DMS79 treated with DMSO at 0.1 percent for 48 hours (cell line): ENCODE measurements at regions not wholly inside any gene's neighbourhood (a gene's known extent, or its start where the extent isn't known, plus 50 kb on each side); places are given as distances from the start of the nearest gene placed in this dataset.
"Not testable (repeated sequence)": the region's sequence is repeated elsewhere in the genome, so short reads cannot be mapped to it uniquely, and the experiment has no call there.

Experiments used
- DNase-seq: peaks from one replicate; lab custom pipeline; 2025; lab: John Stamatoyannopoulos, UW

GRCh38 chr5:177941386-177941785, 54.7 kb downstream of the PROP1 start:
- DNase-seq: not testable (repeated sequence)

- DNase-seq: not testable (repeated sequence)
These were observed 56.5 kb downstream of the PROP1 start for GRCh38 chr5:177939246-177940171.

DNA sequence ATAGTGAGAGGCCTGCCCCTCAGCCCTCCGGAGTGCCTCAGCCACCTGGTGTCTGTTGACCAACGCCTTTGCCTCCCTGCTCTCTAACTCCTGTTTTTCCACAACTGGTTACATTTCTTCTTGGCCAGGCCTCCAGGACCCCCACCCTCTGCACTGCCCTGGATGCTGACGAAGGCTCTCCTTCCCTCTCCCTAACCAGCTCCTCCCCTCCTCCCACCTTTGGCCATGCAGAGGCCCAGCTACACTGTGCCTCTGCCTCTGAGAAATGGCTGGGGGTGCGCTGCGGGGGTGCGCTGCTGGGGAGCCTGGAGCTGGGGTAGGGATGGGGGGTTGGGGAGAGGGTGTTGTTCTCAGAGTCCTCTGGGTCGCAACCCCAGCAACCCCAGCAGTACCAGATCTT, 57.3 kb downstream of the PROP1 start:
- not testable (repeated sequence) for DNase-seq

- DNase-seq: not testable (repeated sequence)
These were observed 61.8 kb downstream of the PROP1 start for GRCh38 chr5:177934233-177934632.

DNA sequence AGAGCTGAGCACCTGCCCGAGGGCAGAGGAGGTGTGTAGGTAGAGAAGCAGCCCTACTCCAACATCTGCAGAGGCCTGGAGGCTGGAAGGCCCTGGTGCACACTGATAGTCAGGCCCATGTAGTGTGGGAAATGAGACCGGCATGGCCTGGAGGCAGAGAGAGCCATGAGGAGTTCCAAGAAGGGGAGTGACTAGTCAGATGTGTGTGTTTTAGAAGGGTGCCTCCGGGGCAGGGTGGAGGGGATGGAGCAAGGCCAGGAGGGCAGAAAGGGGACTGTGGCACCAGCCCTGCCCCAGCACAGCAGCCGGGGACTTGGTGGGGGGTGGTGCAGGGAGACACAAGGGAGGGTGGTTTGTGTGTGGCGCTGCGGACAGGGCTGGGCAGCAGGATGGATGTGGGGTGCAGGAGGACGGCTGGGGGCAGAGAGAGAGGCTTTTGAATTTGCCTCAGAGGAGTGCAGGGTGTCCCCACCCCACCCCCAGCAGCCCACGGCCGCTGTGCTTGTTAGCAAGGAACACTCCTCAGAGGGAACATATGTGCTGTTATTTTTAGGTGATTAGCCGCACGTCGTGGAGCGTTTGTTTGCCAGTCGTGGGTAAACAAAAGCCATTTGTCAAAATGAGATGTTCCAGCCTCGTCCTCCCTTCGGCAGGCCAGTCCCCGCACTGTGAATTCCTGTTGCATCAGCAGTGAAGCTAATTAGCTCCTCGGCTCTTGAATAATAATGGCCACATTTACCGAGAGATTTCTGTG, 65.6 kb downstream of the PROP1 start:
- DNase-seq: not testable (repeated sequence)

- DNase-seq: not testable (repeated sequence)
These were observed 66.4 kb downstream of the PROP1 start for GRCh38 chr5:177929618-177930017.

- not testable (repeated sequence) for DNase-seq
These were observed 68.5 kb downstream of the PROP1 start for GRCh38 chr5:177927500-177927899.

DNA sequence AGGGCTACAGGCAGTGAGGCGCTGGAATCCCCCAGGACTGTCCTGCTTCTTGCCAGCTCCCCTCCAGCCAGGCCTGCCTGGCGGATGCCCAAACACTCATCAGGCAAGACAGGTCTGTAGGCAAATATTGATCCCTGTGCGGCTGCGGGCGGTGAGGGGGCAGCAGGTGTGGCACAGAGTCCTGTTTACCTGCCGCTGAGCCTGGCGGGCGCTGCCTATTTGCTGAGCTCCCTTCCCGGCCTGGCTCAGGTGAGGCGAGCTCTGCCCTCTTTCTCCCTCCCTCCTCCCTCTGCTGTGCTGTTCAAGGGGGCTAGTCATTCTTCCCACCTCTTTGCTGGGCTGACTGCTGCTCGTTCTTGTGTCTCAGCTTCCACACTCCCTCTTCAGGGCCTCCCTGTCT, 71.5 kb downstream of the PROP1 start:
- not testable (repeated sequence) for DNase-seq

DNA sequence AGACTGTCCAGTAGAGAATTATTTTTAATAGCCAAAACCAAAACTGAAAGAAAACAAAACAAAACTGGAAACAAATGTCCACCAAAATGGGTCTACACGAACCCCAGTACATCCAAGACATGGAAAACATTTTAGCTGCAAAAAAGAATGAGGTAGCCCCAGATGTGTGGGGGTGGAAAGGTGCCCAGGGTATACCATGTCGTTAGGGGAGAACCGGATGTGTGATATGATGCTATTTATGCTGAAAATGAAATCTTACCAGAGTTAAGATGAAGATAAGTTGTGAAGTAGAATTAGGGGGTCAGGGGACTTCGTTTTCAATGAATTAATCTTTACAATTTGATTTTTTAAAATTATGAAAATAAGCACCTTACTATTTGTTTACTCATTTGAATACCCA, 72.2 kb downstream of the PROP1 start:
- not testable (repeated sequence) for DNase-seq

DNA sequence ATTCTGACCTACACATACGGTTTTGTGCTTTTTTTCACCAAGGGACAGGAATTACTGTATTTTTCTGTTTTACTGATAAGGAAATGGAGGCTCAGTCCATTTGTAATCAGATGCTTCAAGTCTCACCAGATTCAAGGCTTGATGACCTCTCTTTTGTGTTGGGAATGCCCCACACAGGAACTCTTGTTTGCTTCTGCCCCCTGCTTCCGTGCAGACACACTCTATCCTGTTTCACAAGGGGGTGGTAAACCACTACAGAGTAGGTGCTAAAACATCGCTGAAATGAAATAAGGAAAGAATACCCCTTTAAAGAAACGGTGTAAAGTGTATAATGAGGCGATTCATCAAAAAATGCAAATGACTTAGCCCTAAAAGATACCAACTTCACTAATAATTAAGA, 72.9 kb downstream of the PROP1 start:
- not testable (repeated sequence) for DNase-seq

DNA sequence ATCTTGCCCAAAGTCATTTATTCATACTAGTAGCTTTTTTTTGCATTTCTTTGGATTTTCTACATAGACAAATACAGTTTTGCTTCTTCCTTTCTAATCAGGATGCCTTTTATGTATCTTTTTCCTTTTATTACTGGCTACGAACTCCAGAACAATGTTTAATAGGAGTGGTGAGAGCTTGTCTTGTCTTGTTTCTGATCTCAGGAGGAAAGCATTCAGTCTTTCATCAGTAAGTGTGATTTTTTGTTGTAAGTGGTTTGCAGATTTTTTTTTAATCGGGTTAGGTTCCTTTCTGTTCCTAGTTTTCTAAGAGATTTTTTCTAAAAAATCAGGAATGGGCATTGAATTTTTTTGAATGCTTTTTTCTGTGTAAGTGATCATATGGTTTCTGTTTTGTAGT, 86.8 kb downstream of the PROP1 start:
- DNase-seq: not testable (repeated sequence)

DNA sequence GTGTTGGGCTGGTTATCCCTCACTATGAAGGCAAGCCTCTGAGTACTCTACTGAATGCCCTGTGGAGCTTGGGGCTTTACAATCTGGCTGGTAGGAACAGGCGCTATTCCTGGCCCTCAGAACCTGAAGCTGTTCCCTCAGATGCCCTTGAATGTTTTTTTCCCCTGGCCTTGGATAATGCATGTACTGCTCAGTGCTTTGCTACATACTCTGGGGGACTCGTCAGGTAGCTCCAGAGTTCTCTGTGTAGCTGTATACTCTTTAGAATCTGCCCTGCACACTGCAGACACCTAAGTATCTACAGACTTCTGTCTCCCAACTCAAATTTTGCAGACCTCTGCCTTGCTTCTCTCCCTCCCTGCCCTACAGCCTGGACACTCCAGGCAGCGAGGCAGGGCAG, 93.2 kb downstream of the PROP1 start:
- not testable (repeated sequence) for DNase-seq

GRCh38 chr5:177900066-177900465, 96.0 kb downstream of the PROP1 start:
- DNase-seq: peak; percentile 18

DNA sequence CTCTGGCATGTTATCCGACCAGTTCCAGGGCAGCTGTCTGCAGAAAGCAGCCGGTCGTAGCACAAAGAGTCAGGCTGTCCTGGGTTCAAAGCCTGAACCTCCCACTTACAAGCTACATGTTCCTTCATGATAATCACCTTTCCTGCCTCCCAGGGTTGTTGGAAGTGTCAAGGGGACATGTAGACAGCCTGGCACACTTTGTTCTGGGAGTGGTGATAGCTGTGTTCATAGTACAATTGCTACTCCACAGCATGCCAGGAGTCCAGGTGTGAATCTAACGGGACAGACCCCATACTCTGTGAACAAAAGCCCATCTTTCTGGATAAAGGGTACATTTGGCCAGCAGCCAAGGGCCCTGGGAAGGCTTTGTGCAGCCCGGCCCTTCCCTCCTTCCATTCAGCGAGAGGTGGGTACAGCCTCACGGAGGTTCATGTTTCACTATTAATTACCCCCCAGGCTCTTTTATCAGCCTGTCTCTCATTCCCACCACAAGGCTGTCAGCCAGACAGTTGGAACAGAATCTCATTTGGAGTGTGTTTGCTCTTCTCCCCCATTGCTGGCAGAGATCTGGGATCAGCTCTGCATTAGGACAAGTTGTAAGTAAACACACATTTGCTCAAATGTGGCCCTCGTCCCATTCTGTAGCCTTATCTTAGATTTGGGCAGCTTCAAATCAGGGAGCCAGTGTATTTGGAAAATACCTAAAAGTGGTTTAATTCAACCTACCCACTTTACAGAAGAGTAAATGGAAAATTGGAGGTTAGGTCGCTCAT, 101.2 kb downstream of the PROP1 start:
- DNase-seq: not testable (repeated sequence)

DNA sequence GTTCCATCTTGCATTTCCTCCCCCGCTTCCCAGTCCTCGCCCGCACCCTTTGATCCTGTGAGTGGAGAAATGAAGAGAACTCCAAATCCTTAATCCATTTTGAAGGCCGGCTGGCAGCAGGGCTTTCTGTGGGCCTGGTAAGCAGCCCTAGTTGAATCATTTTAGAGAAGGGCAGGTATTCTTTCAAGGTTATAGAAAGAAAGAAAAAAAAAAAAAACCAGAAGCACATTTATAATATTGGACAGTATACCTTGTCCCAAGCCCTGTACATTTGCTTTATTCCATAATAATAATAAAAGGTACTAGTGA, 103.7 kb downstream of the PROP1 start:
- not testable (repeated sequence) for DNase-seq

- DNase-seq: not testable (repeated sequence)
These were observed 104.3 kb downstream of the PROP1 start for GRCh38 chr5:177891547-177892356.

DNA sequence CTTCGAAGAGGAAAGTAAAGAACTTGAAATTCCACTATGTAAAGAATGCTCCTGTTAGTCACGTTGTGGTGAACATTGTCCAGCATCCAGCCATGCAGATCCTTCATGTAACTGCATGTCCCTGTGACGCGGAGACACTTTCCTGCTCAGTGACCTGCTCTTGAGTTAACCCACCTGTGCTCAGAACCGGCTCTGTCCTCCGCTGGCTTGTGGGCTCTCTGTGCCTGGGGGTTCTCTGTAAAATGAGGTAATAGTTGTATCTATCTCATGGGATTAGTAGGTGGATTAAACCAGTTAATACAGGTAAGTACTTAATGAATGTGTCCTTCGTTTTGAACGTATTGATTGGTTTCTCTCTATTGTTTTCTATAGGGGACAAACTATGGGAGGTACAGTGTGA, 100.6 kb upstream of the FAM153A start:
- DNase-seq: not testable (repeated sequence)

DNA sequence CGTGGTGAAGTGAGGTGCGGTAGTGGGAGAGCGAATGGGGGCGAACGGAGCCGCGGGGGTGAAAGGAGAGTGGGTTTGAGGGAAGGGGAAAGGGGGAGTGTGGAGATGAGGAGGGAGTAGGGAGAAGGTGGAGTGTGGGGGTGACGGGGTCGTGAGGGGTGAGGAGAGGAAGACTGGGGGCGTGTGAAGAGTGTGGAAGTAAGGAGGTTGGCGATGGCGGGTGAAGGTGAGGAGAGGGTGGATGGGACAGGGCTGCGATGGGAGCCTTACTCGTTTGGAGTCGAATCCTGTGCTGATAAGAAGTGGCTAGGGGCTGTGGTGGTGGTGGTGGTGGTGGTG, 93.2 kb upstream of the FAM153A start:
- not testable (repeated sequence) for DNase-seq

DNA sequence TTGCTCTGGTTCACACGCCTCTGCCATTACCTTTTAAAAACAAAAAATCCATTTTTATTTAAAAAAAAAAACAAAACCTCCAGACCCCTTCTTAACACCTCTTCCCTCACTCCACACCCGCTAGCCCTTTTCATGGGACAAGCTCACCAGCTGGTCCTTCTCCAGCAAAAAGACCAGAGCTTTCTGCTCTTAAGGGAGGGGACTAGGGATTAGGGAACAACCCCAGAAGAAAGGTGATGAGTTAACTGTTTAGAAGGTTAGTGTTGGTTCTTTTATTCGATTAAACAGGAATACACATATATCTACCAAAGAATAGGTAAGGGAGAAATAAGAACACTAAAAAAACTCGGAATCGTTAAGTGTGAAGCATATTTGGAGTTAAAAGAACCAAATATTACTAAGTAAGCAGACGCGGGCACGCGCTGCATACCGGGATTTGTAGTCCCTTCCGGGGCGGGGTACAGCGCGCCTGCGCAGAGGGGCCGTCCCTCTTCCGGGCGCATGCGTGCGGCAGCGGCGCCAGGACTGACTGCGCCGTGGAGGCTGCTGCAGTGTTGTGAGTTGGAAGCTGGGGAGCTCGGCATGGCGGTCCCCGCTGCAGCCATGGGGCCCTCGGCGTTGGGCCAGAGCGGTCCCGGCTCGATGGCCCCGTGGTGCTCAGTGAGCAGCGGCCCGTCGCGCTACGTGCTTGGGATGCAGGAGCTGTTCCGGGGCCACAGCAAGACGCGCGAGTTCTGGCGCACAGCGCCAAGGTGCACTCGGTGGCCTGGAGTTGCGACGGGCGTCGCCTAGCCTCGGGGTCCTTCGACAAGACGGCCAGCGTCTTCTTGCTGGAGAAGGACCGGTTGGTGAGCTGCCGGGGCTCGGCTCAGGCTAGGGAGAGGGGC, 92.6 kb upstream of the FAM153A start:
- not testable (repeated sequence) for DNase-seq

DNA sequence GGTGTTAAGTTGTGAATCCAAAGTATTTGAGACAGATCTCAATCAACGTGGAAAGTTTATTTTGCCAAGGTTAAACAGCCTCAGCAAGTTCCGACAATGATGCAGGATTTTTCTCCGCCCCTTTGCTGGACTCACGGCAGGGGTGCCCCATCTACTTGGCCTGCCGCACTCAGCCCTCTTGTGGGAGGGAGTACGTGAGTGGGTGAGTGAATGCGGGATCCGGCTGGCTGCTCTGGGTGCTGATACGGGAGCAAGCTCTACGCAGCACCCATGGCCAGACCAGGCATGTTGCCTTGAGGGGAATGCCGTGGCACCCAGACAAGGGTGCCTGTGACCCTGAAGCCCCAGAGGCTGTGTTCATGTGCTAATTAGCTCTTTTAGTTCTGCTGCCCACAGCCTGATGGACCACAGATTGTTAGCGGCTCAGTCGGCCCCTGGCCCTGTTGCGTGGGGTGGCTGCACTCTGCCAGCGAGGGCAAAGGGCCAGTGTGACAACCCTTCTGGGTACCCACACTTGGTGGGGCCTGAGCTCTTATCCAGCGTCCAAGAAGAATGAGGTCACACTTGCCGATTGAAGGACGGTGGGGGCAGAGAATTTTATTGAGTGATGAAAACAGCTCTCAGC, 81.2 kb upstream of the FAM153A start:
- DNase-seq: not testable (repeated sequence)
